HCT116 (cell line): ENCODE measurements at regions not wholly inside any gene's neighbourhood (a gene's known extent, or its start where the extent isn't known, plus 50 kb on each side); places are given as distances from the start of the nearest gene placed in this dataset.

ENCODE experiments used
- POLR2AphosphoS5 ChIP-seq: IDR thresholded peaks from 2 replicates; pipeline ENCODE4 v1.6.1; 2011; ENCODE audit warnings: mild to moderate bottlenecking, low read depth, low read length, moderate library complexity
- TF ChIP-seq, protein P1 (sequence below), 3 experiments: fragments of 200-600 bp in 1 of 3; sonication (generic) in 1 of 3; IDR thresholded peaks in 2 of 3; conservative IDR thresholded peaks in 1 of 3; 2 replicates each; pipeline ENCODE4 v1.5.1; 2012 to 2017; ENCODE audit warnings: low read depth in 2 of 3, low read length in 2 of 3, antibody characterized with exemption in 1 of 3, borderline replicate concordance in 1 of 3, control low read depth in 1 of 3, mild to moderate bottlenecking in 1 of 3, mixed read lengths in 1 of 3, mixed run types in 1 of 3, moderate library complexity in 1 of 3; ENCODE audit not compliant: insufficient read depth in 1 of 3

- TF ChIP-seq, protein P1, sequence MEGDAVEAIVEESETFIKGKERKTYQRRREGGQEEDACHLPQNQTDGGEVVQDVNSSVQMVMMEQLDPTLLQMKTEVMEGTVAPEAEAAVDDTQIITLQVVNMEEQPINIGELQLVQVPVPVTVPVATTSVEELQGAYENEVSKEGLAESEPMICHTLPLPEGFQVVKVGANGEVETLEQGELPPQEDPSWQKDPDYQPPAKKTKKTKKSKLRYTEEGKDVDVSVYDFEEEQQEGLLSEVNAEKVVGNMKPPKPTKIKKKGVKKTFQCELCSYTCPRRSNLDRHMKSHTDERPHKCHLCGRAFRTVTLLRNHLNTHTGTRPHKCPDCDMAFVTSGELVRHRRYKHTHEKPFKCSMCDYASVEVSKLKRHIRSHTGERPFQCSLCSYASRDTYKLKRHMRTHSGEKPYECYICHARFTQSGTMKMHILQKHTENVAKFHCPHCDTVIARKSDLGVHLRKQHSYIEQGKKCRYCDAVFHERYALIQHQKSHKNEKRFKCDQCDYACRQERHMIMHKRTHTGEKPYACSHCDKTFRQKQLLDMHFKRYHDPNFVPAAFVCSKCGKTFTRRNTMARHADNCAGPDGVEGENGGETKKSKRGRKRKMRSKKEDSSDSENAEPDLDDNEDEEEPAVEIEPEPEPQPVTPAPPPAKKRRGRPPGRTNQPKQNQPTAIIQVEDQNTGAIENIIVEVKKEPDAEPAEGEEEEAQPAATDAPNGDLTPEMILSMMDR (IDR thresholded peaks at IDR 0.05 in 2 of 3, conservative IDR thresholded peaks at IDR 0.05 in 1 of 3; ENCODE audit: borderline replicate concordance in 1 of 3, insufficient read depth in 1 of 3, low read depth in 2 of 3, low read length in 2 of 3) = no peak
- TF ChIP-seq POLR2AphosphoS5 = no peak
Observed at GRCh38 chr12:45165284-45165683, 50.6 kb upstream of the ANO6 start.
